Astrocyte (in vitro differentiated cells and primary cell): ENCODE measurements at regions not wholly inside any gene's neighbourhood (a gene's known extent, or its start where the extent isn't known, plus 50 kb on each side); places are given as distances from the start of the nearest gene placed in this dataset.

ENCODE experiments used
- CTCF ChIP-seq: IDR thresholded peaks from 2 replicates; pipeline ENCODE4 v1.5.1; 2011; ENCODE audit warnings: low read depth, mild to moderate bottlenecking, inconsistent platforms, low read length, moderate library complexity; ENCODE audit not compliant: insufficient read depth
- EZH2 ChIP-seq: IDR thresholded peaks from 2 replicates; pipeline ENCODE4 v1.6.1; 2012; ENCODE audit warnings: mild to moderate bottlenecking, low read length, inconsistent platforms; ENCODE audit not compliant: insufficient read depth

GRCh38 chr4:4668355-4669210 lies 126.7 kb upstream of the STX18 start:
- TF ChIP-seq CTCF (no peak), EZH2 (no peak)
